ENCODE measurements at regions not wholly inside any gene's neighbourhood (a gene's known extent, or its start where the extent isn't known, plus 50 kb on each side); places are given as distances from the start of the nearest gene placed in this dataset.

- Mint-ChIP-seq H3K4me1 (ENCODE audit: low read depth) (no peaks in the 10 kb centered on the region), H3K36me3 (ENCODE audit: low read depth) (no peaks in the 10 kb centered on the region), H3K4me3 (ENCODE audit: low read depth) (no peak overlapping the region), H3K27ac (no peak overlapping the region), H3K27me3 (ENCODE audit: low read depth) (no peaks in the 10 kb centered on the region), H3K9me3 (no peaks in the 10 kb centered on the region)
- intact Hi-C loops (cut with micrococcal nuclease), result no loop called here
- no peak for DNase-seq (ENCODE audit: low spot score)
These were observed 1517.5 kb upstream of the ZEB2 start for GRCh38 chr2:146037334-146037870.

DNA sequence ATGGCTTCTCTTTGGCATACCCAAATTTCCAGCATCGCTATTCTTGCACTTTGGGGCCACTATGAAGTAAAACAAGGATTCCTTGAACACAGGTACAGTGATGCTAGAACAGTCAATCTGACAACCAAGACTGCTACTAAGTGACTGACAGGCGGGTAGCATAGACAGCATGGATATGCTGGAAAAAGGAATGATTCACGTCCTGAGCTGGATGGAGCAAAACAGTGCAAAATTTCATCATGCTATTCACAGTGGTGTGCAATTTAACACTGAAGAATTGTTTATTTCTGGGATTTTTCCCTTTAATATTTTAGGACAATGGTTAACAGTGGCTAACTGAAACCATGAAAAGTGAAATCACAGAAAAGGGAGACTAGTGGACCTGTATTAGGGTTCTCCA, 1511.2 kb upstream of the ZEB2 start:
- no peaks in the 10 kb centered on the region for H3K36me3 Mint-ChIP-seq (ENCODE audit: low read depth)
- intact Hi-C loops (cut with micrococcal nuclease), result no loop called here
- H3K27ac Mint-ChIP-seq, result no peak overlapping the region
- no peaks in the 10 kb centered on the region for H3K4me1 Mint-ChIP-seq (ENCODE audit: low read depth)
- no peak overlapping the region for H3K4me3 Mint-ChIP-seq (ENCODE audit: low read depth)
- H3K27me3 Mint-ChIP-seq (ENCODE audit: low read depth), result no peaks in the 10 kb centered on the region
- H3K9me3 Mint-ChIP-seq, result no peaks in the 10 kb centered on the region
- DNase-seq (ENCODE audit: low spot score), result no peak

GRCh38 chr2:146027156-146027555, 1507.2 kb upstream of the ZEB2 start:
- intact Hi-C loops (cut with micrococcal nuclease), result no loop called here
- H3K27me3 Mint-ChIP-seq (ENCODE audit: low read depth), result no peaks in the 10 kb centered on the region
- DNase-seq (ENCODE audit: low spot score), result no peak
- H3K4me3 Mint-ChIP-seq (ENCODE audit: low read depth), result no peak overlapping the region
- peaks cover 4% of the 10 kb centered on the region for H3K9me3 Mint-ChIP-seq
- no peaks in the 10 kb centered on the region for H3K4me1 Mint-ChIP-seq (ENCODE audit: low read depth)
- H3K27ac Mint-ChIP-seq, result no peak overlapping the region
- no peaks in the 10 kb centered on the region for H3K36me3 Mint-ChIP-seq (ENCODE audit: low read depth)

GRCh38 chr2:146025519-146025918, 1505.6 kb upstream of the ZEB2 start:
- no peaks in the 10 kb centered on the region for H3K27me3 Mint-ChIP-seq (ENCODE audit: low read depth)
- intact Hi-C loops (cut with micrococcal nuclease), result no loop called here
- DNase-seq (ENCODE audit: low spot score), result no peak
- peaks cover 4% of the 10 kb centered on the region for H3K9me3 Mint-ChIP-seq
- H3K4me1 Mint-ChIP-seq (ENCODE audit: low read depth), result no peaks in the 10 kb centered on the region
- no peaks in the 10 kb centered on the region for H3K36me3 Mint-ChIP-seq (ENCODE audit: low read depth)
- no peak overlapping the region for H3K4me3 Mint-ChIP-seq (ENCODE audit: low read depth)
- H3K27ac Mint-ChIP-seq, result no peak overlapping the region

GRCh38 chr2:146024212-146024743, 1504.4 kb upstream of the ZEB2 start:
- H3K4me3 Mint-ChIP-seq (ENCODE audit: low read depth), result no peak overlapping the region
- H3K4me1 Mint-ChIP-seq (ENCODE audit: low read depth), result no peaks in the 10 kb centered on the region
- peaks cover 4% of the 10 kb centered on the region for H3K9me3 Mint-ChIP-seq
- no peaks in the 10 kb centered on the region for H3K36me3 Mint-ChIP-seq (ENCODE audit: low read depth)
- no peak for DNase-seq (ENCODE audit: low spot score)
- intact Hi-C loops (cut with micrococcal nuclease), result no loop called here
- no peaks in the 10 kb centered on the region for H3K27me3 Mint-ChIP-seq (ENCODE audit: low read depth)
- no peak overlapping the region for H3K27ac Mint-ChIP-seq

- Mint-ChIP-seq H3K4me3 (ENCODE audit: low read depth) (no peak overlapping the region), H3K4me1 (ENCODE audit: low read depth) (no peaks in the 10 kb centered on the region), H3K27me3 (ENCODE audit: low read depth) (no peaks in the 10 kb centered on the region), H3K36me3 (ENCODE audit: low read depth) (no peaks in the 10 kb centered on the region), H3K9me3 (no peaks in the 10 kb centered on the region), H3K27ac (no peak overlapping the region)
- intact Hi-C loops (cut with micrococcal nuclease), result no loop called here
- no peak for DNase-seq (ENCODE audit: low spot score)
These were observed 1484.5 kb upstream of the ZEB2 start for GRCh38 chr2:146004462-146004861.

- Mint-ChIP-seq H3K4me1 (ENCODE audit: low read depth) (no peaks in the 10 kb centered on the region), H3K36me3 (ENCODE audit: low read depth) (no peaks in the 10 kb centered on the region), H3K9me3 (no peaks in the 10 kb centered on the region), H3K4me3 (ENCODE audit: low read depth) (no peak overlapping the region), H3K27me3 (ENCODE audit: low read depth) (no peaks in the 10 kb centered on the region), H3K27ac (no peak overlapping the region)
- DNase-seq (ENCODE audit: low spot score), result no peak
- intact Hi-C loops (cut with micrococcal nuclease), result no loop called here
These were observed 1483.4 kb upstream of the ZEB2 start for GRCh38 chr2:146003337-146003736.

- Mint-ChIP-seq H3K9me3 (peaks cover 30% of the 10 kb centered on the region), H3K4me1 (ENCODE audit: low read depth) (no peaks in the 10 kb centered on the region), H3K27me3 (ENCODE audit: low read depth) (no peaks in the 10 kb centered on the region), H3K4me3 (ENCODE audit: low read depth) (no peak overlapping the region), H3K36me3 (ENCODE audit: low read depth) (no peaks in the 10 kb centered on the region), H3K27ac (no peak overlapping the region)
- intact Hi-C loops (cut with micrococcal nuclease), result no loop called here
- DNase-seq (ENCODE audit: low spot score), result no peak
These were observed 1475.0 kb upstream of the ZEB2 start for GRCh38 chr2:145994910-145995309.

- H3K4me3 Mint-ChIP-seq (ENCODE audit: low read depth), result no peak overlapping the region
- H3K4me1 Mint-ChIP-seq (ENCODE audit: low read depth), result no peaks in the 10 kb centered on the region
- H3K36me3 Mint-ChIP-seq (ENCODE audit: low read depth), result no peaks in the 10 kb centered on the region
- H3K27ac Mint-ChIP-seq, result no peak overlapping the region
- intact Hi-C loops (cut with micrococcal nuclease), result no loop called here
- DNase-seq (ENCODE audit: low spot score), result no peak
- H3K27me3 Mint-ChIP-seq (ENCODE audit: low read depth), result no peaks in the 10 kb centered on the region
- peaks cover 24% of the 10 kb centered on the region for H3K9me3 Mint-ChIP-seq
These were observed 1472.7 kb upstream of the ZEB2 start for GRCh38 chr2:145992572-145992971.

DNA sequence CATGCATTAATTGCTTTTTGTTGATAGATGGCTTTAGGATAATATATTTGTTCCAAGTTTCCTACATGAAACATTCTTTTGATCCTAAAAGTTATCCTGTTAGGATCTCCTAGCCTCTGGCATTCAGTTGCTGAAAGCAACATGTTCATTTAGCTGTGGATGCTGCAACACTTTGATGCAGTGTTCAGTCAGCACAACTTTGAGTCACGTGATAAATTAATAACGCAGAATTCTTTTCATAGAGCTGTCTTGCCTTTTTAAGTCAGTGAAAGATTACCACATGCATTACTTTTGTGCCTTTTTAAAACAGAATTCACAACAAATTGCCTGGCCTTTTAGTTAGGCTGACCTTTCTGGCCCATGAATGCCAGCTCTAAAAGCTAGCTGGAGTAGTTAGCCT, 1467.9 kb upstream of the ZEB2 start:
- Mint-ChIP-seq H3K9me3 (peaks cover 5% of the 10 kb centered on the region), H3K27ac (no peak overlapping the region), H3K36me3 (ENCODE audit: low read depth) (no peaks in the 10 kb centered on the region), H3K4me1 (ENCODE audit: low read depth) (no peaks in the 10 kb centered on the region), H3K4me3 (ENCODE audit: low read depth) (no peak overlapping the region), H3K27me3 (ENCODE audit: low read depth) (no peaks in the 10 kb centered on the region)
- intact Hi-C loops (cut with micrococcal nuclease), result no loop called here
- DNase-seq (ENCODE audit: low spot score), result no peak

- Mint-ChIP-seq H3K27me3 (ENCODE audit: low read depth) (no peaks in the 10 kb centered on the region), H3K36me3 (ENCODE audit: low read depth) (no peaks in the 10 kb centered on the region), H3K4me1 (ENCODE audit: low read depth) (no peaks in the 10 kb centered on the region), H3K27ac (no peak overlapping the region), H3K9me3 (no peaks in the 10 kb centered on the region), H3K4me3 (ENCODE audit: low read depth) (no peak overlapping the region)
- no peak for DNase-seq (ENCODE audit: low spot score)
- intact Hi-C loops (cut with micrococcal nuclease), result no loop called here
These were observed 1465.6 kb upstream of the ZEB2 start for GRCh38 chr2:145985517-145985916.

GRCh38 chr2:145984580-145984979, 1464.7 kb upstream of the ZEB2 start:
- Mint-ChIP-seq H3K36me3 (ENCODE audit: low read depth) (no peaks in the 10 kb centered on the region), H3K4me1 (ENCODE audit: low read depth) (no peaks in the 10 kb centered on the region), H3K27me3 (ENCODE audit: low read depth) (no peaks in the 10 kb centered on the region), H3K9me3 (no peaks in the 10 kb centered on the region), H3K4me3 (ENCODE audit: low read depth) (no peak overlapping the region), H3K27ac (no peak overlapping the region)
- intact Hi-C loops (cut with micrococcal nuclease), result no loop called here
- DNase-seq (ENCODE audit: low spot score), result no peak

- no peaks in the 10 kb centered on the region for H3K27me3 Mint-ChIP-seq (ENCODE audit: low read depth)
These were observed 1460.4 kb upstream of the ZEB2 start for GRCh38 chr2:145980318-145980717.

GRCh38 chr2:145975406-145975805, 1455.5 kb upstream of the ZEB2 start:
- Mint-ChIP-seq H3K27me3 (ENCODE audit: low read depth) (no peaks in the 10 kb centered on the region), H3K4me1 (ENCODE audit: low read depth) (no peaks in the 10 kb centered on the region), H3K4me3 (ENCODE audit: low read depth) (no peak overlapping the region), H3K36me3 (ENCODE audit: low read depth) (no peaks in the 10 kb centered on the region), H3K27ac (no peak overlapping the region), H3K9me3 (no peaks in the 10 kb centered on the region)
- no peak for DNase-seq (ENCODE audit: low spot score)
- intact Hi-C loops (cut with micrococcal nuclease), result no loop called here

More at GRCh38 chr2:145980318-145980717, 1460.4 kb upstream of the ZEB2 start:
- no peak for DNase-seq (ENCODE audit: low spot score)
- Mint-ChIP-seq H3K4me3 (ENCODE audit: low read depth) (no peak overlapping the region), H3K4me1 (ENCODE audit: low read depth) (no peaks in the 10 kb centered on the region), H3K36me3 (ENCODE audit: low read depth) (no peaks in the 10 kb centered on the region), H3K9me3 (no peaks in the 10 kb centered on the region), H3K27ac (no peak overlapping the region)
- intact Hi-C loops (cut with micrococcal nuclease), result no loop called here
